ENCODE measurements at regions not wholly inside any gene's neighbourhood (a gene's known extent, or its start where the extent isn't known, plus 50 kb on each side); places are given as distances from the start of the nearest gene placed in this dataset.

- Mint-ChIP-seq H3K4me1 (no peaks in the 10 kb centered on the region), H3K27me3 (ENCODE audit: low read depth in 3 of 3) (peaks cover 3 to 13% (median 6%) of the 10 kb centered on the region in 3 donors), H3K9me3 (peaks cover 0 to 7% (median 0%) of the 10 kb centered on the region in 7 donors), H3K4me3 (no peak overlapping the region), H3K27ac (no peak overlapping the region), H3K36me3 (no peaks in the 10 kb centered on the region)
- no peak overlapping the region for H3K27ac ChIP-seq (ENCODE audit: low read depth in 1 of 2, low read length in 2 of 2)
- H3K4me3 ChIP-seq (replicated peaks in 1 of 3; ENCODE audit: low read depth in 2 of 3, low read length in 3 of 3): no peak overlapping the region
- DNase-seq: no peak
- H3K27me3 ChIP-seq (ENCODE audit: control insufficient read depth in 2 of 2, insufficient read depth in 2 of 2, low read length in 2 of 2): no peaks in the 10 kb centered on the region
- H3K36me3 ChIP-seq (replicated peaks in 1 of 2; ENCODE audit: control insufficient read depth in 1 of 2, insufficient read depth in 2 of 2, low read length in 2 of 2): no peaks in the 10 kb centered on the region
- WGBS (ENCODE audit: insufficient coverage): no CpG with 5 or more reads among the region's 1 CpG
- no peaks in the 10 kb centered on the region for H3K9me3 ChIP-seq (replicated peaks in 1 of 2; ENCODE audit: control insufficient read depth in 1 of 2, insufficient read depth in 1 of 2, low read length in 2 of 2)
- TF ChIP-seq CTCF (IDR thresholded peaks at IDR 0.05): no peak
- H4K20me1 ChIP-seq (ENCODE audit: insufficient read depth, low read length): no peaks in the 10 kb centered on the region
- H3K9ac ChIP-seq (ENCODE audit: insufficient read depth, low read length, poor library complexity, severe bottlenecking): no peak overlapping the region
- H3K79me2 ChIP-seq (ENCODE audit: insufficient read depth, low read length): no peaks in the 10 kb centered on the region
- H2AFZ ChIP-seq (ENCODE audit: insufficient read depth, low read depth, low read length, poor library complexity, severe bottlenecking): no peak overlapping the region
- intact Hi-C loops (cut with micrococcal nuclease): no loop called here
- no peak overlapping the region for H3K4me2 ChIP-seq (replicated peaks; ENCODE audit: extremely low read depth, low read length, poor library complexity, severe bottlenecking)
- no peaks in the 10 kb centered on the region for H3K4me1 ChIP-seq (ENCODE audit: control insufficient read depth in 1 of 2, insufficient read depth in 2 of 2, low read length in 2 of 2)
Measured at GRCh38 chr14:56724013-56724412, 86.3 kb downstream of the OTX2 start.

DNA sequence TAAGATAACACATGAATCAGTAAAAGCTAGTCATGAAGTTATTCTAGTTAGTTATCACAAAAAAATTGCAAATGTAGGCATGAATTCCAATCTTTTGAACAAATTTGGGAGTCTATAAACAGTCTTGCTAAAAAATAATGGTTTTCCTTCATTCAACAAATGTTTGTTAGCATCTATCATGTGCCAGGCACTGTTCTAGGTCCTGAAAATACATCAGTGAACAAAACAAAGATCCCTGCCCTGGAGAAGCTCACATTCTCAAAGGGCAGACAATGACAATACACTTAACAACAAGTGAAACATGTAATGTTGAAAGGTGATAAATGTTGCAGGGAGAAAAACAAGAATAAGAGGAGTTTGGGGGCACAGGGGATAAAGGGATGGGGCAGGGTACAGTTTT lies 86.9 kb downstream of the OTX2 start:
- no peak for TF ChIP-seq CTCF (IDR thresholded peaks at IDR 0.05)
- intact Hi-C loops (cut with micrococcal nuclease): no loop called here
- no peak overlapping the region for H3K4me3 Mint-ChIP-seq

More for the DNA sequence above, 86.9 kb downstream of the OTX2 start:
- Mint-ChIP-seq H3K4me1 (no peaks in the 10 kb centered on the region), H3K36me3 (no peaks in the 10 kb centered on the region), H3K9me3 (peaks cover 0 to 6% (median 0%) of the 10 kb centered on the region in 7 donors), H3K27ac (no peak overlapping the region), H3K27me3 (ENCODE audit: low read depth in 3 of 3) (peaks cover 3 to 14% (median 6%) of the 10 kb centered on the region in 3 donors)
- Histone ChIP-seq H3K27ac (ENCODE audit: low read depth in 1 of 2, low read length in 2 of 2) (no peak overlapping the region), H3K36me3 (replicated peaks in 1 of 2; ENCODE audit: control insufficient read depth in 1 of 2, insufficient read depth in 2 of 2, low read length in 2 of 2) (no peaks in the 10 kb centered on the region), H3K9ac (ENCODE audit: insufficient read depth, low read length, poor library complexity, severe bottlenecking) (no peak overlapping the region), H3K27me3 (ENCODE audit: control insufficient read depth in 2 of 2, insufficient read depth in 2 of 2, low read length in 2 of 2) (no peaks in the 10 kb centered on the region), H3K4me2 (replicated peaks; ENCODE audit: extremely low read depth, low read length, poor library complexity, severe bottlenecking) (no peak overlapping the region), H4K20me1 (ENCODE audit: insufficient read depth, low read length) (no peaks in the 10 kb centered on the region), H3K9me3 (replicated peaks in 1 of 2; ENCODE audit: control insufficient read depth in 1 of 2, insufficient read depth in 1 of 2, low read length in 2 of 2) (no peaks in the 10 kb centered on the region), H3K79me2 (ENCODE audit: insufficient read depth, low read length) (no peaks in the 10 kb centered on the region), H3K4me3 (replicated peaks in 1 of 3; ENCODE audit: low read depth in 2 of 3, low read length in 3 of 3) (no peak overlapping the region), H2AFZ (ENCODE audit: insufficient read depth, low read depth, low read length, poor library complexity, severe bottlenecking) (no peak overlapping the region), H3K4me1 (ENCODE audit: control insufficient read depth in 1 of 2, insufficient read depth in 2 of 2, low read length in 2 of 2) (no peaks in the 10 kb centered on the region)
- no peak for DNase-seq
